ENCODE measurements at regions not wholly inside any gene's neighbourhood (a gene's known extent, or its start where the extent isn't known, plus 50 kb on each side); places are given as distances from the start of the nearest gene placed in this dataset.

GRCh38 chr3:10609134-10609533 is 103.7 kb upstream of the ATP2B2 start:
- peaks cover 19% of the 10 kb centered on the region for H3K9me3 ChIP-seq (ENCODE audit: insufficient read depth, low read depth, low read length)
- no peak overlapping the region for H3K27ac ChIP-seq (ENCODE audit: low read length)
- H3K27me3 ChIP-seq (ENCODE audit: insufficient read depth, low read length) = no peaks in the 10 kb centered on the region
- no peak overlapping the region for H3K9ac ChIP-seq (ENCODE audit: low read depth, low read length)
- H3K4me1 ChIP-seq (ENCODE audit: insufficient read depth, low read length) = no peaks in the 10 kb centered on the region
- H3K4me3 ChIP-seq (ENCODE audit: low read length) = no peak overlapping the region
- H3K36me3 ChIP-seq (ENCODE audit: insufficient read depth, low read depth, low read length) = no peaks in the 10 kb centered on the region

GRCh38 chr3:10614168-10614567 is 108.8 kb upstream of the ATP2B2 start:
- Histone ChIP-seq H3K9ac (ENCODE audit: low read depth, low read length) (no peak overlapping the region), H3K4me3 (ENCODE audit: low read length) (no peak overlapping the region), H3K27me3 (ENCODE audit: insufficient read depth, low read length) (no peaks in the 10 kb centered on the region), H3K36me3 (ENCODE audit: insufficient read depth, low read depth, low read length) (no peaks in the 10 kb centered on the region), H3K4me1 (ENCODE audit: insufficient read depth, low read length) (no peaks in the 10 kb centered on the region), H3K27ac (ENCODE audit: low read length) (no peak overlapping the region), H3K9me3 (ENCODE audit: insufficient read depth, low read depth, low read length) (peaks cover 23% of the 10 kb centered on the region)

GRCh38 chr3:10615715-10616114 is 110.3 kb upstream of the ATP2B2 start:
- Histone ChIP-seq H3K27me3 (ENCODE audit: insufficient read depth, low read length) (no peaks in the 10 kb centered on the region), H3K4me3 (ENCODE audit: low read length) (no peak overlapping the region), H3K4me1 (ENCODE audit: insufficient read depth, low read length) (no peaks in the 10 kb centered on the region), H3K9ac (ENCODE audit: low read depth, low read length) (no peak overlapping the region), H3K9me3 (ENCODE audit: insufficient read depth, low read depth, low read length) (peaks cover 23% of the 10 kb centered on the region), H3K36me3 (ENCODE audit: insufficient read depth, low read depth, low read length) (no peaks in the 10 kb centered on the region), H3K27ac (ENCODE audit: low read length) (no peak overlapping the region)

GRCh38 chr3:10616321-10616720 is 110.9 kb upstream of the ATP2B2 start:
- Histone ChIP-seq H3K36me3 (ENCODE audit: insufficient read depth, low read depth, low read length) (no peaks in the 10 kb centered on the region), H3K27ac (ENCODE audit: low read length) (no peak overlapping the region), H3K9ac (ENCODE audit: low read depth, low read length) (no peak overlapping the region), H3K27me3 (ENCODE audit: insufficient read depth, low read length) (no peaks in the 10 kb centered on the region), H3K4me1 (ENCODE audit: insufficient read depth, low read length) (no peaks in the 10 kb centered on the region), H3K9me3 (ENCODE audit: insufficient read depth, low read depth, low read length) (peaks cover 23% of the 10 kb centered on the region), H3K4me3 (ENCODE audit: low read length) (no peak overlapping the region)

GRCh38 chr3:10619989-10620832 is 114.8 kb upstream of the ATP2B2 start:
- Histone ChIP-seq H3K4me3 (ENCODE audit: low read length) (no peak overlapping the region), H3K4me1 (ENCODE audit: insufficient read depth, low read length) (no peaks in the 10 kb centered on the region), H3K27ac (ENCODE audit: low read length) (no peak overlapping the region), H3K27me3 (ENCODE audit: insufficient read depth, low read length) (no peaks in the 10 kb centered on the region), H3K9ac (ENCODE audit: low read depth, low read length) (no peak overlapping the region), H3K36me3 (ENCODE audit: insufficient read depth, low read depth, low read length) (no peaks in the 10 kb centered on the region), H3K9me3 (ENCODE audit: insufficient read depth, low read depth, low read length) (no peaks in the 10 kb centered on the region; the same call in 1 of the 2 replicates)

GRCh38 chr3:10620833-10621082 is 115.4 kb upstream of the ATP2B2 start:
- H3K4me1 ChIP-seq (ENCODE audit: insufficient read depth, low read length) = no peaks in the 10 kb centered on the region
- no peaks in the 10 kb centered on the region for H3K36me3 ChIP-seq (ENCODE audit: insufficient read depth, low read depth, low read length)
- no peaks in the 10 kb centered on the region; the same call in 1 of the 2 replicates for H3K9me3 ChIP-seq (ENCODE audit: insufficient read depth, low read depth, low read length)
- H3K9ac ChIP-seq (ENCODE audit: low read depth, low read length) = no peak overlapping the region
- H3K27ac ChIP-seq (ENCODE audit: low read length) = no peak overlapping the region
- no peak overlapping the region for H3K4me3 ChIP-seq (ENCODE audit: low read length)
- H3K27me3 ChIP-seq (ENCODE audit: insufficient read depth, low read length) = no peaks in the 10 kb centered on the region

GRCh38 chr3:10623578-10624275 is 118.3 kb upstream of the ATP2B2 start:
- Histone ChIP-seq H3K4me3 (ENCODE audit: low read length) (no peak overlapping the region), H3K9me3 (ENCODE audit: insufficient read depth, low read depth, low read length) (no peaks in the 10 kb centered on the region), H3K27me3 (ENCODE audit: insufficient read depth, low read length) (no peaks in the 10 kb centered on the region), H3K27ac (ENCODE audit: low read length) (no peak overlapping the region), H3K36me3 (ENCODE audit: insufficient read depth, low read depth, low read length) (no peaks in the 10 kb centered on the region), H3K9ac (ENCODE audit: low read depth, low read length) (no peak overlapping the region), H3K4me1 (ENCODE audit: insufficient read depth, low read length) (peaks cover 10% of the 10 kb centered on the region)

GRCh38 chr3:10625323-10625722 is 119.9 kb upstream of the ATP2B2 start:
- H3K4me3 ChIP-seq (ENCODE audit: low read length) = no peak overlapping the region
- no peaks in the 10 kb centered on the region for H3K9me3 ChIP-seq (ENCODE audit: insufficient read depth, low read depth, low read length)
- H3K9ac ChIP-seq (ENCODE audit: low read depth, low read length) = no peak overlapping the region
- H3K27me3 ChIP-seq (ENCODE audit: insufficient read depth, low read length) = no peaks in the 10 kb centered on the region
- H3K36me3 ChIP-seq (ENCODE audit: insufficient read depth, low read depth, low read length) = no peaks in the 10 kb centered on the region
- H3K27ac ChIP-seq (ENCODE audit: low read length) = no peak overlapping the region
- peaks cover 10% of the 10 kb centered on the region for H3K4me1 ChIP-seq (ENCODE audit: insufficient read depth, low read length)

GRCh38 chr3:10627884-10628572 is 122.6 kb upstream of the ATP2B2 start:
- Histone ChIP-seq H3K36me3 (ENCODE audit: insufficient read depth, low read depth, low read length) (no peaks in the 10 kb centered on the region), H3K4me3 (ENCODE audit: low read length) (no peak overlapping the region), H3K27ac (ENCODE audit: low read length) (no peak overlapping the region), H3K9me3 (ENCODE audit: insufficient read depth, low read depth, low read length) (no peaks in the 10 kb centered on the region), H3K27me3 (ENCODE audit: insufficient read depth, low read length) (no peaks in the 10 kb centered on the region), H3K9ac (ENCODE audit: low read depth, low read length) (no peak overlapping the region), H3K4me1 (ENCODE audit: insufficient read depth, low read length) (peaks cover 10% of the 10 kb centered on the region)

- Histone ChIP-seq H3K9me3 (ENCODE audit: insufficient read depth, low read depth, low read length) (no peaks in the 10 kb centered on the region), H3K4me1 (ENCODE audit: insufficient read depth, low read length) (peaks cover 10% of the 10 kb centered on the region), H3K4me3 (ENCODE audit: low read length) (no peak overlapping the region), H3K27ac (ENCODE audit: low read length) (no peak overlapping the region), H3K27me3 (ENCODE audit: insufficient read depth, low read length) (no peaks in the 10 kb centered on the region), H3K36me3 (ENCODE audit: insufficient read depth, low read depth, low read length) (no peaks in the 10 kb centered on the region), H3K9ac (ENCODE audit: low read depth, low read length) (no peak overlapping the region)
Measured at GRCh38 chr3:10628891-10629670, 123.7 kb upstream of the ATP2B2 start.

- no peak overlapping the region for H3K27ac ChIP-seq (ENCODE audit: low read length)
- no peaks in the 10 kb centered on the region for H3K36me3 ChIP-seq (ENCODE audit: insufficient read depth, low read depth, low read length)
- H3K4me1 ChIP-seq (ENCODE audit: insufficient read depth, low read length) = peaks cover 10% of the 10 kb centered on the region
- H3K27me3 ChIP-seq (ENCODE audit: insufficient read depth, low read length) = no peaks in the 10 kb centered on the region
- no peak overlapping the region for H3K9ac ChIP-seq (ENCODE audit: low read depth, low read length)
- H3K4me3 ChIP-seq (ENCODE audit: low read length) = no peak overlapping the region
- no peaks in the 10 kb centered on the region for H3K9me3 ChIP-seq (ENCODE audit: insufficient read depth, low read depth, low read length)
Measured at GRCh38 chr3:10629671-10630040, 124.3 kb upstream of the ATP2B2 start.
